ENCODE measurements at regions not wholly inside any gene's neighbourhood (a gene's known extent, or its start where the extent isn't known, plus 50 kb on each side); places are given as distances from the start of the nearest gene placed in this dataset.

DNA sequence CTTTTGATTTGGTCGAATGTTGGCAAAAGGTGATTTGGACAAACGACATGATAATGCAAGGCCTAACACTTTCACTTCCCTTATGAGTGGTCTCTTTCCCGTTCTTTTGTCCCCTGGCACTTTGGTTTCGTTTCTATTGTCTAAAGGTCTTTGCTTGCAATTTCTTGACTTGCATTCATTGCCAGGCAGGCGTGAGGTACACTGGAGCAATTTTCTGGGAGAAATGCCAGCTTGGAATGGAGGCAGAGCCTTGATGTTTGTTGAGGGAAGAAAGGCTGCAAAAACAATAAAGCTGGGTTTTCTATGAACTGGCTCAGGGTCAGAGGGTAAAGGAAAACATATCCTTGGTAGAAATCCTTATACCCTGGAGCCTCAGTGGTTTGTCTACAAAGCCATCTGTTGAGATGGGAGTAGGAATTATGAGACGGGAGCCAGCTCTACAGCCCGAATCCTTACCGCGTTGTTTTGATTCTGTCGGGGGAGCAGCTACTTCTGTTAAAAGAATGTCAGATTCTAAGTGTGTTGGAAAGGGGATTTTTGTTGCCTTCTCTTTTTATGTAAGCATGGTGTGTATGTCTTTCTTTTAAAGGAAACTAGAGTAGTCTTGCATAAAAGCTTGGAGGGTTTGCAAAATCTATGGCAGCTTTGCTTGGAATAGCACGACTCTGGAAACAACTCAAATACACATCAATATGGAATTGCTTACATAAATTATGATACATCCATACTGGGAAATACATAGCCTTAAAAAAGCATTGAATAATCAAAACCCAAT, 158.9 kb downstream of the RMI1 start:
- ChIA-PET CTCF (interaction anchor here (1.2 to 2.6 kb wide), 2 partner anchors 9 to 34 kb away, joined by 3 to 7 read pairs; no protein-coding TSS in a partner anchor), POLR2A (no interaction called here)
- H3K36me3 Mint-ChIP-seq = no peaks in the 10 kb centered on the region
- ATAC-seq (no peak), DNase-seq (ENCODE audit: low spot score) (no peak)
- TF ChIP-seq, protein P1, sequence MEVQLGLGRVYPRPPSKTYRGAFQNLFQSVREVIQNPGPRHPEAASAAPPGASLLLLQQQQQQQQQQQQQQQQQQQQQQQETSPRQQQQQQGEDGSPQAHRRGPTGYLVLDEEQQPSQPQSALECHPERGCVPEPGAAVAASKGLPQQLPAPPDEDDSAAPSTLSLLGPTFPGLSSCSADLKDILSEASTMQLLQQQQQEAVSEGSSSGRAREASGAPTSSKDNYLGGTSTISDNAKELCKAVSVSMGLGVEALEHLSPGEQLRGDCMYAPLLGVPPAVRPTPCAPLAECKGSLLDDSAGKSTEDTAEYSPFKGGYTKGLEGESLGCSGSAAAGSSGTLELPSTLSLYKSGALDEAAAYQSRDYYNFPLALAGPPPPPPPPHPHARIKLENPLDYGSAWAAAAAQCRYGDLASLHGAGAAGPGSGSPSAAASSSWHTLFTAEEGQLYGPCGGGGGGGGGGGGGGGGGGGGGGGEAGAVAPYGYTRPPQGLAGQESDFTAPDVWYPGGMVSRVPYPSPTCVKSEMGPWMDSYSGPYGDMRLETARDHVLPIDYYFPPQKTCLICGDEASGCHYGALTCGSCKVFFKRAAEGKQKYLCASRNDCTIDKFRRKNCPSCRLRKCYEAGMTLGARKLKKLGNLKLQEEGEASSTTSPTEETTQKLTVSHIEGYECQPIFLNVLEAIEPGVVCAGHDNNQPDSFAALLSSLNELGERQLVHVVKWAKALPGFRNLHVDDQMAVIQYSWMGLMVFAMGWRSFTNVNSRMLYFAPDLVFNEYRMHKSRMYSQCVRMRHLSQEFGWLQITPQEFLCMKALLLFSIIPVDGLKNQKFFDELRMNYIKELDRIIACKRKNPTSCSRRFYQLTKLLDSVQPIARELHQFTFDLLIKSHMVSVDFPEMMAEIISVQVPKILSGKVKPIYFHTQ (CRISPR knock-in tag; IDR thresholded peaks at IDR 0.05) = no peak
- TF ChIP-seq FOXP4 (CRISPR knock-in tag; IDR thresholded peaks at IDR 0.05) = no peak
- TF ChIP-seq, protein P2, sequence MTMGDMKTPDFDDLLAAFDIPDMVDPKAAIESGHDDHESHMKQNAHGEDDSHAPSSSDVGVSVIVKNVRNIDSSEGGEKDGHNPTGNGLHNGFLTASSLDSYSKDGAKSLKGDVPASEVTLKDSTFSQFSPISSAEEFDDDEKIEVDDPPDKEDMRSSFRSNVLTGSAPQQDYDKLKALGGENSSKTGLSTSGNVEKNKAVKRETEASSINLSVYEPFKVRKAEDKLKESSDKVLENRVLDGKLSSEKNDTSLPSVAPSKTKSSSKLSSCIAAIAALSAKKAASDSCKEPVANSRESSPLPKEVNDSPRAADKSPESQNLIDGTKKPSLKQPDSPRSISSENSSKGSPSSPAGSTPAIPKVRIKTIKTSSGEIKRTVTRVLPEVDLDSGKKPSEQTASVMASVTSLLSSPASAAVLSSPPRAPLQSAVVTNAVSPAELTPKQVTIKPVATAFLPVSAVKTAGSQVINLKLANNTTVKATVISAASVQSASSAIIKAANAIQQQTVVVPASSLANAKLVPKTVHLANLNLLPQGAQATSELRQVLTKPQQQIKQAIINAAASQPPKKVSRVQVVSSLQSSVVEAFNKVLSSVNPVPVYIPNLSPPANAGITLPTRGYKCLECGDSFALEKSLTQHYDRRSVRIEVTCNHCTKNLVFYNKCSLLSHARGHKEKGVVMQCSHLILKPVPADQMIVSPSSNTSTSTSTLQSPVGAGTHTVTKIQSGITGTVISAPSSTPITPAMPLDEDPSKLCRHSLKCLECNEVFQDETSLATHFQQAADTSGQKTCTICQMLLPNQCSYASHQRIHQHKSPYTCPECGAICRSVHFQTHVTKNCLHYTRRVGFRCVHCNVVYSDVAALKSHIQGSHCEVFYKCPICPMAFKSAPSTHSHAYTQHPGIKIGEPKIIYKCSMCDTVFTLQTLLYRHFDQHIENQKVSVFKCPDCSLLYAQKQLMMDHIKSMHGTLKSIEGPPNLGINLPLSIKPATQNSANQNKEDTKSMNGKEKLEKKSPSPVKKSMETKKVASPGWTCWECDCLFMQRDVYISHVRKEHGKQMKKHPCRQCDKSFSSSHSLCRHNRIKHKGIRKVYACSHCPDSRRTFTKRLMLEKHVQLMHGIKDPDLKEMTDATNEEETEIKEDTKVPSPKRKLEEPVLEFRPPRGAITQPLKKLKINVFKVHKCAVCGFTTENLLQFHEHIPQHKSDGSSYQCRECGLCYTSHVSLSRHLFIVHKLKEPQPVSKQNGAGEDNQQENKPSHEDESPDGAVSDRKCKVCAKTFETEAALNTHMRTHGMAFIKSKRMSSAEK (CRISPR knock-in tag; IDR thresholded peaks at IDR 0.05; ENCODE audit: borderline replicate concordance) = no peak
- TF ChIP-seq ZMAT4 (CRISPR knock-in tag; IDR thresholded peaks at IDR 0.05) = no peak
- no peak for TF ChIP-seq MYBL2 (CRISPR knock-in tag; IDR thresholded peaks at IDR 0.05)
- TF ChIP-seq, protein P3, sequence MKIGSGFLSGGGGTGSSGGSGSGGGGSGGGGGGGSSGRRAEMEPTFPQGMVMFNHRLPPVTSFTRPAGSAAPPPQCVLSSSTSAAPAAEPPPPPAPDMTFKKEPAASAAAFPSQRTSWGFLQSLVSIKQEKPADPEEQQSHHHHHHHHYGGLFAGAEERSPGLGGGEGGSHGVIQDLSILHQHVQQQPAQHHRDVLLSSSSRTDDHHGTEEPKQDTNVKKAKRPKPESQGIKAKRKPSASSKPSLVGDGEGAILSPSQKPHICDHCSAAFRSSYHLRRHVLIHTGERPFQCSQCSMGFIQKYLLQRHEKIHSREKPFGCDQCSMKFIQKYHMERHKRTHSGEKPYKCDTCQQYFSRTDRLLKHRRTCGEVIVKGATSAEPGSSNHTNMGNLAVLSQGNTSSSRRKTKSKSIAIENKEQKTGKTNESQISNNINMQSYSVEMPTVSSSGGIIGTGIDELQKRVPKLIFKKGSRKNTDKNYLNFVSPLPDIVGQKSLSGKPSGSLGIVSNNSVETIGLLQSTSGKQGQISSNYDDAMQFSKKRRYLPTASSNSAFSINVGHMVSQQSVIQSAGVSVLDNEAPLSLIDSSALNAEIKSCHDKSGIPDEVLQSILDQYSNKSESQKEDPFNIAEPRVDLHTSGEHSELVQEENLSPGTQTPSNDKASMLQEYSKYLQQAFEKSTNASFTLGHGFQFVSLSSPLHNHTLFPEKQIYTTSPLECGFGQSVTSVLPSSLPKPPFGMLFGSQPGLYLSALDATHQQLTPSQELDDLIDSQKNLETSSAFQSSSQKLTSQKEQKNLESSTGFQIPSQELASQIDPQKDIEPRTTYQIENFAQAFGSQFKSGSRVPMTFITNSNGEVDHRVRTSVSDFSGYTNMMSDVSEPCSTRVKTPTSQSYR (CRISPR knock-in tag; IDR thresholded peaks at IDR 0.05) = no peak
- TF ChIP-seq ELF4 (CRISPR knock-in tag; IDR thresholded peaks at IDR 0.05; ENCODE audit: low read depth) = no peak
- TF ChIP-seq, protein P4, sequence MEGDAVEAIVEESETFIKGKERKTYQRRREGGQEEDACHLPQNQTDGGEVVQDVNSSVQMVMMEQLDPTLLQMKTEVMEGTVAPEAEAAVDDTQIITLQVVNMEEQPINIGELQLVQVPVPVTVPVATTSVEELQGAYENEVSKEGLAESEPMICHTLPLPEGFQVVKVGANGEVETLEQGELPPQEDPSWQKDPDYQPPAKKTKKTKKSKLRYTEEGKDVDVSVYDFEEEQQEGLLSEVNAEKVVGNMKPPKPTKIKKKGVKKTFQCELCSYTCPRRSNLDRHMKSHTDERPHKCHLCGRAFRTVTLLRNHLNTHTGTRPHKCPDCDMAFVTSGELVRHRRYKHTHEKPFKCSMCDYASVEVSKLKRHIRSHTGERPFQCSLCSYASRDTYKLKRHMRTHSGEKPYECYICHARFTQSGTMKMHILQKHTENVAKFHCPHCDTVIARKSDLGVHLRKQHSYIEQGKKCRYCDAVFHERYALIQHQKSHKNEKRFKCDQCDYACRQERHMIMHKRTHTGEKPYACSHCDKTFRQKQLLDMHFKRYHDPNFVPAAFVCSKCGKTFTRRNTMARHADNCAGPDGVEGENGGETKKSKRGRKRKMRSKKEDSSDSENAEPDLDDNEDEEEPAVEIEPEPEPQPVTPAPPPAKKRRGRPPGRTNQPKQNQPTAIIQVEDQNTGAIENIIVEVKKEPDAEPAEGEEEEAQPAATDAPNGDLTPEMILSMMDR (IDR thresholded peaks at IDR 0.05) = no peak
- no peak for TF ChIP-seq ZNF416 (CRISPR knock-in tag; IDR thresholded peaks at IDR 0.05)
- TF ChIP-seq USF2 (CRISPR knock-in tag; IDR thresholded peaks at IDR 0.05) = no peak
- no peak for TF ChIP-seq TEAD4 (CRISPR knock-in tag; IDR thresholded peaks at IDR 0.05)
- H3K4me3 Mint-ChIP-seq = peak overlapping the region; percentile 83
- no peak overlapping the region for H3K27ac Mint-ChIP-seq
- H3K27me3 Mint-ChIP-seq (ENCODE audit: low read depth) = peaks cover 52% of the 10 kb centered on the region
- H3K4me1 Mint-ChIP-seq = peaks cover 38% of the 10 kb centered on the region
- peaks cover 3% of the 10 kb centered on the region; the same call in 1 of the 2 replicates for H3K9me3 Mint-ChIP-seq
